CD14-positive monocyte (primary cell): ENCODE measurements at regions not wholly inside any gene's neighbourhood (a gene's known extent, or its start where the extent isn't known, plus 50 kb on each side); places are given as distances from the start of the nearest gene placed in this dataset.

ENCODE experiments used
- DNase-seq, 3 donors: peaks; one replicate each; pipeline ENCODE4 v3.0.0-alpha.2; 2011 to 2022
- H2AFZ ChIP-seq: 2 replicates; pipeline ENCODE4 v1.6.0; 2012; ENCODE audit warnings: mild to moderate bottlenecking, low read depth, low read length, inconsistent platforms; ENCODE audit not compliant: insufficient read depth, poor library complexity, severe bottlenecking
- H3K27ac ChIP-seq, 2 donors: 1 replicate in 1 of 2; 2 replicates in 1 of 2; pipeline ENCODE4 v1.5.1; 2012 to 2013; ENCODE audit warnings: low read length in 2 of 2, control low read depth in 1 of 2, inconsistent platforms in 1 of 2, low read depth in 1 of 2, mild to moderate bottlenecking in 1 of 2
- H3K27me3 ChIP-seq, 2 donors: one replicate each; pipeline versions ENCODE4 v1.6.0 to v1.6.1; 2011 to 2013; ENCODE audit warnings: low read length in 2 of 2; ENCODE audit not compliant: control insufficient read depth in 2 of 2, insufficient read depth in 2 of 2
- H3K36me3 ChIP-seq, 2 donors: replicated peaks in 1 of 2; 1 replicate in 1 of 2; 2 replicates in 1 of 2; pipeline versions ENCODE4 v1.5.1 to v1.6.1; 2012 to 2013; ENCODE audit warnings: low read length in 2 of 2, control low read depth in 1 of 2, inconsistent platforms in 1 of 2, mild to moderate bottlenecking in 1 of 2; ENCODE audit not compliant: insufficient read depth in 2 of 2, control insufficient read depth in 1 of 2
- H3K4me1 ChIP-seq, 2 donors: 1 replicate in 1 of 2; 2 replicates in 1 of 2; pipeline versions ENCODE4 v1.5.1 to v1.6.1; 2012 to 2013; ENCODE audit warnings: low read length in 2 of 2, control low read depth in 1 of 2, inconsistent platforms in 1 of 2, mild to moderate bottlenecking in 1 of 2, moderate library complexity in 1 of 2; ENCODE audit not compliant: insufficient read depth in 2 of 2, control insufficient read depth in 1 of 2
- H3K4me2 ChIP-seq: replicated peaks from 2 replicates; pipeline ENCODE3; 2012; ENCODE audit warnings: low read length, moderate library complexity, mild to moderate bottlenecking; ENCODE audit not compliant: poor library complexity, severe bottlenecking; ENCODE audit errors: extremely low read depth
- H3K4me3 ChIP-seq, 3 experiments: fragments of 200-600 bp in 1 of 3; sonication (generic) in 1 of 3; replicated peaks in 1 of 3; 1 replicate in 2 of 3; 2 replicates in 1 of 3; pipeline ENCODE4 v1.5.1; 2011 to 2013; ENCODE audit warnings: low read length in 3 of 3, mild to moderate bottlenecking in 3 of 3, control low read depth in 2 of 3, low read depth in 2 of 3, inconsistent platforms in 1 of 3, moderate library complexity in 1 of 3
- H3K79me2 ChIP-seq: 2 replicates; pipeline ENCODE4 v1.6.0; 2012; ENCODE audit warnings: mild to moderate bottlenecking, control low read depth, inconsistent platforms, low read length, moderate library complexity; ENCODE audit not compliant: insufficient read depth
- H3K9ac ChIP-seq: 2 replicates; pipeline ENCODE4 v1.6.0; 2017; ENCODE audit warnings: low read length, mild to moderate bottlenecking; ENCODE audit not compliant: insufficient read depth, poor library complexity, severe bottlenecking
- H3K9me3 ChIP-seq, 2 donors: replicated peaks in 1 of 2; 1 replicate in 1 of 2; 2 replicates in 1 of 2; pipeline versions ENCODE4 v1.5.1 to v1.6.1; 2012 to 2013; ENCODE audit warnings: low read length in 2 of 2, control low read depth in 1 of 2; ENCODE audit not compliant: control insufficient read depth in 1 of 2, insufficient read depth in 1 of 2
- H4K20me1 ChIP-seq: 2 replicates; pipeline ENCODE4 v1.6.0; 2012; ENCODE audit warnings: mild to moderate bottlenecking, low read length, control low read depth, moderate library complexity; ENCODE audit not compliant: insufficient read depth
- H3K27ac Mint-ChIP-seq, 7 donors: one replicate each; pipeline ENCODE4 v1.8.0; 2020; ENCODE audit warnings: mild to moderate bottlenecking in 7 of 7, mixed read lengths in 7 of 7, moderate library complexity in 6 of 7, inconsistent platforms in 2 of 7
- H3K27me3 Mint-ChIP-seq, 3 donors: one replicate each; pipeline ENCODE4 v1.8.0; 2021 to 2022; ENCODE audit warnings: low read depth in 3 of 3, mild to moderate bottlenecking in 3 of 3, mixed read lengths in 3 of 3, moderate library complexity in 3 of 3, inconsistent platforms in 1 of 3
- H3K36me3 Mint-ChIP-seq, 2 donors: one replicate each; pipeline ENCODE4 v1.8.0; 2020; ENCODE audit warnings: mixed read lengths in 2 of 2, inconsistent platforms in 1 of 2, mild to moderate bottlenecking in 1 of 2
- H3K4me1 Mint-ChIP-seq: one replicate; pipeline ENCODE4 v1.8.0; 2020; ENCODE audit warnings: mild to moderate bottlenecking, mixed read lengths
- H3K4me3 Mint-ChIP-seq, 2 donors: one replicate each; pipeline ENCODE4 v1.8.0; 2020; ENCODE audit warnings: mild to moderate bottlenecking in 2 of 2, mixed read lengths in 2 of 2, moderate library complexity in 1 of 2
- H3K9me3 Mint-ChIP-seq, 7 donors: one replicate each; pipeline ENCODE4 v1.8.0; 2020 to 2022; ENCODE audit warnings: mixed read lengths in 7 of 7, mild to moderate bottlenecking in 6 of 7, moderate library complexity in 6 of 7, inconsistent platforms in 2 of 7
- CTCF ChIP-seq: fragments of 200-600 bp; IDR thresholded peaks from one replicate; pipeline ENCODE4 v1.8.0; 2022; ENCODE audit warnings: antibody characterized with exemption, mild to moderate bottlenecking
- WGBS: methylation state at CpG from one replicate; pipeline ENCODE4 v1.1.5; 2013; ENCODE audit warnings: missing lambda C conversion rate; ENCODE audit not compliant: insufficient coverage; 5-methylcytosine and 5-hydroxymethylcytosine counted together
- intact Hi-C, 2 donors: fragments of 100-400 bp; cut with micrococcal nuclease; formaldehyde crosslinking; loops; one replicate each; pipeline versions ENCODE4 v1.15.0 to v1.15.1; 2023

- no peaks in the 10 kb centered on the region for H3K27me3 ChIP-seq
- no peak for TF ChIP-seq CTCF
- H3K9ac ChIP-seq = no peak overlapping the region
- H3K4me3 Mint-ChIP-seq = no peak overlapping the region
- no CpG with 5 or more reads among the region's 1 CpG for WGBS
- no peaks in the 10 kb centered on the region for H4K20me1 ChIP-seq
- no peaks in the 10 kb centered on the region for H3K36me3 ChIP-seq
- no peak overlapping the region for H3K27ac Mint-ChIP-seq
- no peak for DNase-seq
- H3K9me3 Mint-ChIP-seq = peaks cover 0 to 3% (median 0%) of the 10 kb centered on the region in 7 donors
- no peak overlapping the region for H3K4me2 ChIP-seq
- H3K36me3 Mint-ChIP-seq = no peaks in the 10 kb centered on the region
- H3K27ac ChIP-seq = no peak overlapping the region
- no peak overlapping the region for H3K4me3 ChIP-seq
- no peaks in the 10 kb centered on the region for H3K4me1 ChIP-seq
- H3K27me3 Mint-ChIP-seq = no peaks in the 10 kb centered on the region
- H3K79me2 ChIP-seq = no peaks in the 10 kb centered on the region
- intact Hi-C loops = no loop called here
- no peaks in the 10 kb centered on the region for H3K4me1 Mint-ChIP-seq
- H3K9me3 ChIP-seq = no peaks in the 10 kb centered on the region
- H2AFZ ChIP-seq = no peak overlapping the region
Measured at GRCh38 chr4:28426251-28426650, 1565.6 kb downstream of the STIM2 start.

GRCh38 chr4:28427306-28428085, 1566.9 kb downstream of the STIM2 start:
- no peak overlapping the region for H2AFZ ChIP-seq
- H4K20me1 ChIP-seq = no peaks in the 10 kb centered on the region
- Mint-ChIP-seq H3K4me3 (no peak overlapping the region), H3K27ac (no peak overlapping the region), H3K36me3 (no peaks in the 10 kb centered on the region), H3K4me1 (no peaks in the 10 kb centered on the region), H3K9me3 (peaks cover 0 to 2% (median 0%) of the 10 kb centered on the region in 7 donors), H3K27me3 (no peaks in the 10 kb centered on the region)
- WGBS = no CpG with 5 or more reads among the region's 4 CpGs
- TF ChIP-seq CTCF = no peak
- H3K27me3 ChIP-seq = no peaks in the 10 kb centered on the region
- intact Hi-C loops = no loop called here
- no peaks in the 10 kb centered on the region for H3K4me1 ChIP-seq
- no peak overlapping the region for H3K4me2 ChIP-seq
- H3K9ac ChIP-seq = no peak overlapping the region
- no peak overlapping the region for H3K4me3 ChIP-seq
- no peak overlapping the region for H3K27ac ChIP-seq
- DNase-seq = no peak
- no peaks in the 10 kb centered on the region for H3K79me2 ChIP-seq
- H3K9me3 ChIP-seq = peaks cover 0 to 8% of the 10 kb centered on the region in 2 donors
- H3K36me3 ChIP-seq = no peaks in the 10 kb centered on the region
